ENCODE measurements at regions not wholly inside any gene's neighbourhood (a gene's known extent, or its start where the extent isn't known, plus 50 kb on each side); places are given as distances from the start of the nearest gene placed in this dataset.
"Not testable (repeated sequence)": the region's sequence is repeated elsewhere in the genome, so short reads cannot be mapped to it uniquely, and the experiment has no call there.

- TF ChIP-seq PHF8 (IDR thresholded peaks at IDR 0.05; ENCODE audit: borderline replicate concordance, low read depth) (no peak), RFX5 (IDR thresholded peaks at IDR 0.05) (no peak), ZFP36 (IDR thresholded peaks at IDR 0.05; ENCODE audit: borderline replicate concordance, partially characterized antibody) (no peak)
Observed at GRCh38 chr13:87235621-87236020, 435.6 kb upstream of the SLITRK5 start (continued).

GRCh38 chr13:87244256-87244890 is 426.8 kb upstream of the SLITRK5 start:
- FAIRE-seq = no peak
- no peak for ATAC-seq
- Histone ChIP-seq H3K4me2 (no peak overlapping the region), H3K27ac (no peak overlapping the region), H3K4me3 (no peak overlapping the region), H3K4me1 (no peaks in the 10 kb centered on the region), H3K9me3 (no peaks in the 10 kb centered on the region)
- WGBS (ENCODE audit: missing lambda C conversion rate) = 40% methylated on average over 3 of the region's 3 CpGs
- POLR2A ChIA-PET = no interaction called here
- TF ChIP-seq, protein P1, sequence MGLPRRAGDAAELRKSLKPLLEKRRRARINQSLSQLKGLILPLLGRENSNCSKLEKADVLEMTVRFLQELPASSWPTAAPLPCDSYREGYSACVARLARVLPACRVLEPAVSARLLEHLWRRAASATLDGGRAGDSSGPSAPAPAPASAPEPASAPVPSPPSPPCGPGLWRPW (IDR thresholded peaks at IDR 0.05) = no peak
- TF ChIP-seq MAFK (IDR thresholded peaks at IDR 0.05; ENCODE audit: partially characterized antibody) = no peak
- no peak for TF ChIP-seq CEBPB (IDR thresholded peaks at IDR 0.05)
- no peak for TF ChIP-seq EHMT2 (IDR thresholded peaks at IDR 0.05; ENCODE audit: low read depth)
- no peak for TF ChIP-seq ZSCAN20 (CRISPR knock-in tag; IDR thresholded peaks at IDR 0.05)
- no peak for TF ChIP-seq MAZ (IDR thresholded peaks at IDR 0.05; ENCODE audit: borderline replicate concordance, low read depth, low read length)
- TF ChIP-seq RNF2 (IDR thresholded peaks at IDR 0.05; ENCODE audit: borderline replicate concordance, low read depth) = no peak
- TF ChIP-seq CHD4 (IDR thresholded peaks at IDR 0.05; ENCODE audit: borderline replicate concordance) = no peak
- no peak for TF ChIP-seq POLR2AphosphoS2 (conservative IDR thresholded peaks at IDR 0.05; ENCODE audit: low read length)
- no peak for TF ChIP-seq NFE2L2 (conservative IDR thresholded peaks at IDR 0.05; ENCODE audit: low read length)
- no peak for TF ChIP-seq HEYL (CRISPR knock-in tag; IDR thresholded peaks at IDR 0.05)
- no peak for TF ChIP-seq GATA3 (IDR thresholded peaks at IDR 0.05; ENCODE audit: borderline replicate concordance)
- no peak for TF ChIP-seq KDM5A (IDR thresholded peaks at IDR 0.05)
- no peak for TF ChIP-seq HOXA7 (CRISPR knock-in tag; IDR thresholded peaks at IDR 0.05)
- TF ChIP-seq SREBF2 (IDR thresholded peaks at IDR 0.05) = no peak
- TF ChIP-seq ZNF302 (CRISPR knock-in tag; IDR thresholded peaks at IDR 0.05) = no peak
- no peak for TF ChIP-seq RCOR1 (IDR thresholded peaks at IDR 0.05; ENCODE audit: low read depth, low read length)
- CTCF ChIA-PET = no interaction called here
- no peak for DNase-seq (ENCODE audit: low read depth in 1 of 2, low spot score in 1 of 2)

GRCh38 chr13:87249847-87250246 is 421.3 kb upstream of the SLITRK5 start:
- 52% methylated on average over 8 of the region's 8 CpGs for WGBS (ENCODE audit: missing lambda C conversion rate)
- ATAC-seq; FAIRE-seq; H3K4me3 ChIP-seq; H3K4me1 ChIP-seq; CTCF ChIA-PET; H3K4me2 ChIP-seq; DNase-seq (ENCODE audit: low read depth in 1 of 2, low spot score in 1 of 2); POLR2A ChIA-PET; H3K27ac ChIP-seq; H3K9me3 ChIP-seq: not testable (repeated sequence)

- POLR2A ChIA-PET = no interaction called here
- FAIRE-seq (no peak), ATAC-seq (no peak), DNase-seq (ENCODE audit: low read depth in 1 of 2, low spot score in 1 of 2) (no peak)
- WGBS (ENCODE audit: missing lambda C conversion rate) = 61% methylated on average over 5 of the region's 5 CpGs
- TF ChIP-seq EP300 (IDR thresholded peaks at IDR 0.05) (no peak), CTCF (IDR thresholded peaks at IDR 0.05) (no peak), ZC3H11A (IDR thresholded peaks at IDR 0.05) (no peak), TP53 (CRISPR knock-in tag; IDR thresholded peaks at IDR 0.05) (no peak), RFX5 (IDR thresholded peaks at IDR 0.05) (no peak), POLR2A (IDR thresholded peaks at IDR 0.05; ENCODE audit: low read length) (no peak), CEBPB (IDR thresholded peaks at IDR 0.05) (no peak), MAZ (IDR thresholded peaks at IDR 0.05; ENCODE audit: borderline replicate concordance, low read depth, low read length) (no peak), NR3C1 (IDR thresholded peaks at IDR 0.05) (no peak), ZNF302 (CRISPR knock-in tag; IDR thresholded peaks at IDR 0.05) (no peak), JUNB (IDR thresholded peaks at IDR 0.05) (no peak), ZFP36 (IDR thresholded peaks at IDR 0.05; ENCODE audit: borderline replicate concordance, partially characterized antibody) (no peak), EHF (CRISPR knock-in tag; IDR thresholded peaks at IDR 0.05) (no peak), HDAC2 (IDR thresholded peaks at IDR 0.05) (no peak)
- Histone ChIP-seq H3K4me3 (no peak overlapping the region), H3K9me3 (no peaks in the 10 kb centered on the region), H3K4me1 (no peaks in the 10 kb centered on the region), H3K27ac (no peak overlapping the region), H3K4me2 (no peak overlapping the region)
- CTCF ChIA-PET = no interaction called here
Observed at GRCh38 chr13:87255394-87255793, 415.8 kb upstream of the SLITRK5 start.
